ENCODE measurements at regions not wholly inside any gene's neighbourhood (a gene's known extent, or its start where the extent isn't known, plus 50 kb on each side); places are given as distances from the start of the nearest gene placed in this dataset.

DNA sequence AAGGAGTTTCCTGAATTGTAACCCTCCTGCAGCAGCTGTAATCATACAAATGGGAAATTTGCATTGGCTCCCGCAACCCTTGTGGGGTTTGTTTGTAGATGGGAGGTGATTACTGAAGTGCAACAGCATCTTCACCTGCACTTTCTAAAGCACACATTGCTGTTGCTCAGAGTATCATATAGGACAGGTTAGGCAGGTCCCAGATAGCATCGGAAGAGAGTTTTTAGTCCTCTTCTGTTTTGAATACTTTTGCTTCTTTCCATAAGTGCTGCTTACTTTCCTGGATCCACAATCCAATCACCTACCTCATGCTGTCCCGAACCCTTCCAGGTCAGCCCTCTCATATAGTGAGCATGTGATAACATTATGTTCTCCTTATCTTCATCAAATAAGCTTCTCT is 300.4 kb downstream of the PTPRC start:
- intact Hi-C loops (cut with DNase I; ENCODE audit: low total_unique reads), result no loop called here
- Histone ChIP-seq H3K9me3 (no peaks in the 10 kb centered on the region), H3K27me3 (no peaks in the 10 kb centered on the region), H3K27ac (no peak overlapping the region), H3K4me1 (peaks cover 0 to 15% (median 11%) of the 10 kb centered on the region in 4 donors), H3K36me3 (no peaks in the 10 kb centered on the region), H3K4me3 (no peak overlapping the region)
- DNase-seq, result no peak
- TF ChIP-seq, protein P1, sequence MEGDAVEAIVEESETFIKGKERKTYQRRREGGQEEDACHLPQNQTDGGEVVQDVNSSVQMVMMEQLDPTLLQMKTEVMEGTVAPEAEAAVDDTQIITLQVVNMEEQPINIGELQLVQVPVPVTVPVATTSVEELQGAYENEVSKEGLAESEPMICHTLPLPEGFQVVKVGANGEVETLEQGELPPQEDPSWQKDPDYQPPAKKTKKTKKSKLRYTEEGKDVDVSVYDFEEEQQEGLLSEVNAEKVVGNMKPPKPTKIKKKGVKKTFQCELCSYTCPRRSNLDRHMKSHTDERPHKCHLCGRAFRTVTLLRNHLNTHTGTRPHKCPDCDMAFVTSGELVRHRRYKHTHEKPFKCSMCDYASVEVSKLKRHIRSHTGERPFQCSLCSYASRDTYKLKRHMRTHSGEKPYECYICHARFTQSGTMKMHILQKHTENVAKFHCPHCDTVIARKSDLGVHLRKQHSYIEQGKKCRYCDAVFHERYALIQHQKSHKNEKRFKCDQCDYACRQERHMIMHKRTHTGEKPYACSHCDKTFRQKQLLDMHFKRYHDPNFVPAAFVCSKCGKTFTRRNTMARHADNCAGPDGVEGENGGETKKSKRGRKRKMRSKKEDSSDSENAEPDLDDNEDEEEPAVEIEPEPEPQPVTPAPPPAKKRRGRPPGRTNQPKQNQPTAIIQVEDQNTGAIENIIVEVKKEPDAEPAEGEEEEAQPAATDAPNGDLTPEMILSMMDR (IDR thresholded peaks at IDR 0.05), result no peak

DNA sequence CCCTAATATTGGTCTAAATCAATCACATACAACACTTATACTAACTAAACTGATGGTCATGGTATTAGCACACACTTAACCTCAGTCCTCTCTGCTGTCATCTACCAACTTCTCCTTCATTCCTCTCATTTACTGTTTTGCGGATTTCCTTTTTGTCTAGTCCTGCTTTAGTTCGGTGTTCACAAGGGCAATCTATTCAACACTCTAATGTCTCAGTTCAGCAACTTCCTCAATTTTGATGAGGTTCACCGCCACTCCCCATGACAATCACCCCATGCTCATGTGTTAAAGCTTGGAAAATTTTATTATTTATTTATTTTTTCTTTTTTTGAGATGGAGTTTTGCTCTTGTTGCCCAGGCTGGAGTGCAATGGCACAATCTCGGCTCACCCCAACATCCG is 301.1 kb downstream of the PTPRC start:
- H3K27me3 ChIP-seq, result no peaks in the 10 kb centered on the region
- H3K27ac ChIP-seq, result no peak overlapping the region
- peaks cover 0 to 10% (median 7%) of the 10 kb centered on the region in 4 donors for H3K4me1 ChIP-seq
- TF ChIP-seq, protein P1 (IDR thresholded peaks at IDR 0.05), result no peak
- intact Hi-C loops (cut with DNase I; ENCODE audit: low total_unique reads), result no loop called here
- H3K36me3 ChIP-seq, result no peaks in the 10 kb centered on the region
- no peaks in the 10 kb centered on the region for H3K9me3 ChIP-seq
- no peak overlapping the region for H3K4me3 ChIP-seq
- no peak for DNase-seq

DNA sequence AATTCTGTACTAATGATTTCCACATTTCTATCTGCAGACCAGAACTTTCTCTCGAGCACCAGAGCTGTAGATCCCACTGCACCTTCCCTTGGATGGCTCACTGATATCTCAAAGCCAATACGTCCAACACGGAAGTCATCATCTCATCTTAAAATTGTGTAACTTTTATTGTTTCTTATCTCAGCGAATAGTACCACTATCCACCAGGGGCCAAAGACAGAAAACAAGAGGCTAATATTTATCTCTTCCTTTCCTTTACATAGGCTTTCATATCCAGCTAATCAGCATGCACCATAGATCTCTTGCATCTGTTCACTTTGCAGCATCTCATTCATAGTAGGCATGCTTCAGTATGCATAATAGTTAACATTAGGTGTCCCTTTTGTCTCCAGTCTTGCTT is 303.6 kb downstream of the PTPRC start:
- no peak for DNase-seq
- H3K4me1 ChIP-seq, result no peaks in the 10 kb centered on the region
- TF ChIP-seq, protein P1 (IDR thresholded peaks at IDR 0.05), result no peak
- no peak overlapping the region for H3K4me3 ChIP-seq
- H3K36me3 ChIP-seq, result no peaks in the 10 kb centered on the region
- H3K9me3 ChIP-seq, result no peaks in the 10 kb centered on the region
- intact Hi-C loops (cut with DNase I; ENCODE audit: low total_unique reads), result no loop called here
- no peaks in the 10 kb centered on the region for H3K27me3 ChIP-seq
- H3K27ac ChIP-seq, result no peak overlapping the region

DNA sequence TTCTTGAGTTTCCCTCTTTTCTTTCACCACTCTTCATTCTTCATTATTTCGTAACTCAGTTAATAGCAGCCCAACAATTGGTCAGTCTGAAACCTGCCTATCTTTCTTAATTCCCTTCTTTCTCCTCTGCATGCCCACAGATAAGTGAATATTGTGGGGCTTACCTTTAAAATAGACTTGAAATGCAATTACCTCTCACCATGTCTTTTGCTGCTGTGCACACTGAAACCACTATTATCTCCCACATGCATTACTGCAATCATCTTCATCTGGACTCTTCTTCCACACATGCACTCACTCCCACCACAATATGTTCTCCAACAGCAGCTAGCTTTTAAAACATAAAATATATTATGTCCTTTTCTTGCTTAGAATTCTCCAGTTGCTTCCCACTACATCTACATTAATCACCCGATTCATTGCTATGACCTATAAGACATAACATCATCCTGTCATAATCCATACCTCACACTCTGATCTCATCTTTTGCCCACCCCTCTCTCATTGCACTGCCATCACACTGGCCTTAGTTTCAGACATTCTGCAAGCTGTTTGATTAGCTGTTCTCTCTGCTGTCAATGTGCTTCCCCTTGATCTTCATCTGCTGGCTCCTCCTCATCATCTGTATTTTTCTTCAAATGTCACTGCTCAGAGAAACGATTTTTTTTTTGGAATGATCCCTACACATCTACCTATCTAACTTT is 304.8 kb downstream of the PTPRC start:
- no peak overlapping the region for H3K4me3 ChIP-seq
- TF ChIP-seq, protein P1 (IDR thresholded peaks at IDR 0.05), result no peak
- H3K4me1 ChIP-seq, result no peaks in the 10 kb centered on the region
- DNase-seq, result no peak
- H3K36me3 ChIP-seq, result no peaks in the 10 kb centered on the region
- intact Hi-C loops (cut with DNase I; ENCODE audit: low total_unique reads), result no loop called here
- H3K27me3 ChIP-seq, result no peaks in the 10 kb centered on the region
- no peaks in the 10 kb centered on the region for H3K9me3 ChIP-seq
- H3K27ac ChIP-seq, result no peak overlapping the region

DNA sequence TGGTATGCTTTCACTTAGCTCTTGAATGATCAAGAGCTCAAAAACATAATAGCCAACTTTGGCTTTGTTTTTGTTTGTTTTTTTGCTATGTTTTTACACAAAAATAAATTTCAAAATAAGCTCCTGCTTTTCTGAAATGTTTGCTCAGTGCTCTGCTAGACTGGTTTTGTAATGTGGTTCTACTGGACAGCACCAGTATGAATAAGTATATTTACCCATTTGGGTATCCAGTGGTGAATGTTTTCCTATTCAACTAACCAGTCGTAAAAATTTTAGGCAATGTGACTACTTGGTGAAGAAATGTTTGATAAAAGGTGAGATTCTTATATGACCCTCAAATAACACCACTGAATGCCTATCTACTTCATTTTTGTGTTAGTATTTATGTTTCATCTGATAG is 308.6 kb downstream of the PTPRC start:
- Histone ChIP-seq H3K9me3 (no peaks in the 10 kb centered on the region), H3K27me3 (no peaks in the 10 kb centered on the region), H3K4me3 (no peak overlapping the region), H3K4me1 (no peaks in the 10 kb centered on the region), H3K27ac (no peak overlapping the region), H3K36me3 (no peaks in the 10 kb centered on the region)
- TF ChIP-seq, protein P1 (IDR thresholded peaks at IDR 0.05), result no peak
- DNase-seq, result no peak
- intact Hi-C loops (cut with DNase I; ENCODE audit: low total_unique reads), result no loop called here

All from tibial artery (tissue), 4 donors.